ENCODE measurements at regions not wholly inside any gene's neighbourhood (a gene's known extent, or its start where the extent isn't known, plus 50 kb on each side); places are given as distances from the start of the nearest gene placed in this dataset.

DNA sequence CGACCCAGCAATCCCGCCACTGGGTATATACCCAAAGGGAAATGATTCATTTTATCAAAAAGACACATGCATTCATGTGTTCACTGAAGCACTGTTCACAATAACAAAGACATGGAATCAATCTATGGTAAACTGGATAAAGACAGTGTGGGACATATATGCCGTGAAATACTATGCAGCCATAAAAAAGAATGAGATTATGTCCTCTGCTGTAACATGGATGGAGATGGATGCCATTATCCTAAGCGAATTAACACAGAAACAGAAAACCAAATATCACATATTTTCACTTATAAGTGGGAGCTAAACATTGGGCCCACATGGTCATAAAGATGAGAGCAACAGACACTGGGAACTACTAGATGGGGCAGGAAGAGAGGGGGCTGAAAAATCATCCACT lies 345.0 kb downstream of the UQCRFS1 start:
- H3K4me1 ChIP-seq (ENCODE audit: insufficient read depth, insufficient read length) = no peaks in the 10 kb centered on the region
- no peaks in the 10 kb centered on the region for H3K36me3 ChIP-seq (ENCODE audit: insufficient read depth, insufficient read length, low read length)
- no peak for TF ChIP-seq ZNF274 (IDR thresholded peaks at IDR 0.05; ENCODE audit: low read depth, low read length)
- TF ChIP-seq YY1 (IDR thresholded peaks at IDR 0.05; ENCODE audit: insufficient read depth, insufficient read length) = no peak
- TF ChIP-seq SUZ12 (IDR thresholded peaks at IDR 0.05; ENCODE audit: extremely low read depth, insufficient read depth, insufficient read length) = no peak
- no peak for DNase-seq (ENCODE audit: low read depth, low spot score)
- no peak overlapping the region for H3K4me3 ChIP-seq (ENCODE audit: insufficient read length, low read depth)
- H3K9ac ChIP-seq (ENCODE audit: insufficient read length, low read depth) = no peak overlapping the region
- peaks cover 11% of the 10 kb centered on the region; the same call in 1 of the 2 replicates for H3K9me3 ChIP-seq (ENCODE audit: insufficient read depth, low read length)
- no peaks in the 10 kb centered on the region for H3K27me3 ChIP-seq (ENCODE audit: insufficient read depth, insufficient read length)

GRCh38 chr19:28864577-28865042 lies 348.3 kb downstream of the UQCRFS1 start:
- no peaks in the 10 kb centered on the region for H3K9me3 ChIP-seq (ENCODE audit: insufficient read depth, low read length)
- DNase-seq (ENCODE audit: low read depth, low spot score) = no peak
- no peaks in the 10 kb centered on the region for H3K27me3 ChIP-seq (ENCODE audit: insufficient read depth, insufficient read length)
- H3K9ac ChIP-seq (ENCODE audit: insufficient read length, low read depth) = no peak overlapping the region
- H3K4me3 ChIP-seq (ENCODE audit: insufficient read length, low read depth) = no peak overlapping the region
- H3K36me3 ChIP-seq (ENCODE audit: insufficient read depth, insufficient read length, low read length) = no peaks in the 10 kb centered on the region
- no peaks in the 10 kb centered on the region for H3K4me1 ChIP-seq (ENCODE audit: insufficient read depth, insufficient read length)
- TF ChIP-seq YY1 (IDR thresholded peaks at IDR 0.05; ENCODE audit: insufficient read depth, insufficient read length) = no peak
- no peak for TF ChIP-seq SUZ12 (IDR thresholded peaks at IDR 0.05; ENCODE audit: extremely low read depth, insufficient read depth, insufficient read length)
- no peak for TF ChIP-seq ZNF274 (IDR thresholded peaks at IDR 0.05; ENCODE audit: low read depth, low read length)

GRCh38 chr19:28864024-28864503 lies 348.9 kb downstream of the UQCRFS1 start:
- Histone ChIP-seq H3K27me3 (ENCODE audit: insufficient read depth, insufficient read length) (no peaks in the 10 kb centered on the region), H3K9me3 (ENCODE audit: insufficient read depth, low read length) (no peaks in the 10 kb centered on the region), H3K9ac (ENCODE audit: insufficient read length, low read depth) (no peak overlapping the region), H3K4me3 (ENCODE audit: insufficient read length, low read depth) (no peak overlapping the region), H3K36me3 (ENCODE audit: insufficient read depth, insufficient read length, low read length) (no peaks in the 10 kb centered on the region), H3K4me1 (ENCODE audit: insufficient read depth, insufficient read length) (no peaks in the 10 kb centered on the region)
- no peak for DNase-seq (ENCODE audit: low read depth, low spot score)
- no peak for TF ChIP-seq YY1 (IDR thresholded peaks at IDR 0.05; ENCODE audit: insufficient read depth, insufficient read length)
- TF ChIP-seq SUZ12 (IDR thresholded peaks at IDR 0.05; ENCODE audit: extremely low read depth, insufficient read depth, insufficient read length) = no peak

GRCh38 chr19:28862238-28862637 lies 350.7 kb downstream of the UQCRFS1 start:
- Histone ChIP-seq H3K4me3 (ENCODE audit: insufficient read length, low read depth) (no peak overlapping the region), H3K36me3 (ENCODE audit: insufficient read depth, insufficient read length, low read length) (no peaks in the 10 kb centered on the region), H3K27me3 (ENCODE audit: insufficient read depth, insufficient read length) (no peaks in the 10 kb centered on the region), H3K9ac (ENCODE audit: insufficient read length, low read depth) (no peak overlapping the region), H3K9me3 (ENCODE audit: insufficient read depth, low read length) (no peaks in the 10 kb centered on the region), H3K4me1 (ENCODE audit: insufficient read depth, insufficient read length) (no peaks in the 10 kb centered on the region)
- no peak for TF ChIP-seq ZNF274 (IDR thresholded peaks at IDR 0.05; ENCODE audit: low read depth, low read length)
- TF ChIP-seq SUZ12 (IDR thresholded peaks at IDR 0.05; ENCODE audit: extremely low read depth, insufficient read depth, insufficient read length) = no peak
- TF ChIP-seq YY1 (IDR thresholded peaks at IDR 0.05; ENCODE audit: insufficient read depth, insufficient read length) = no peak
- DNase-seq (ENCODE audit: low read depth, low spot score) = no peak

DNA sequence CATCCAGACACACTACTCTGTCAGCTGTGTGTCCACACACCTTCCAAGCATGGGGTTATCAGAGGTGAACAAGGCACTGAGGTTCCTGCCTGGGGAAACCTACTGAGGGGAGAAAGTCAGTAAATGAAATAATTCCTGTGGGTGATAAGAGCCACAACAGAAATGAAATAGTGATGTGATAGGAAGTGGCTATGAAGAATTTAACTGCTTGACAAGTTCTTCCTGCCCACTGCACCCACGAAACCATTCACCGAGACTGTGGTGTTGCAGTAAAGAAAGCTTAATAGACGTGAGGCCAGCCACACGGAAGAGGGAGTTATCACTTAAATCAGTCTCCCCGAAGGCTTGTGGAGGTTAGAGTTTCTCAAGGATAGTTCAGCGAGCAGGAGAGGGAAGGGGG lies 353.1 kb downstream of the UQCRFS1 start:
- Histone ChIP-seq H3K4me1 (ENCODE audit: insufficient read depth, insufficient read length) (no peaks in the 10 kb centered on the region), H3K27me3 (ENCODE audit: insufficient read depth, insufficient read length) (no peaks in the 10 kb centered on the region), H3K9me3 (ENCODE audit: insufficient read depth, low read length) (peaks cover 2% of the 10 kb centered on the region; the same call in 1 of the 2 replicates), H3K4me3 (ENCODE audit: insufficient read length, low read depth) (no peak overlapping the region), H3K9ac (ENCODE audit: insufficient read length, low read depth) (no peak overlapping the region), H3K36me3 (ENCODE audit: insufficient read depth, insufficient read length, low read length) (no peaks in the 10 kb centered on the region)
- no peak for TF ChIP-seq SUZ12 (IDR thresholded peaks at IDR 0.05; ENCODE audit: extremely low read depth, insufficient read depth, insufficient read length)
- no peak for DNase-seq (ENCODE audit: low read depth, low spot score)

GRCh38 chr19:28858933-28859332 lies 354.0 kb downstream of the UQCRFS1 start:
- no peak for DNase-seq (ENCODE audit: low read depth, low spot score)
- H3K36me3 ChIP-seq (ENCODE audit: insufficient read depth, insufficient read length, low read length) = no peaks in the 10 kb centered on the region
- H3K4me1 ChIP-seq (ENCODE audit: insufficient read depth, insufficient read length) = no peaks in the 10 kb centered on the region
- H3K4me3 ChIP-seq (ENCODE audit: insufficient read length, low read depth) = no peak overlapping the region
- H3K9me3 ChIP-seq (ENCODE audit: insufficient read depth, low read length) = peaks cover 11% of the 10 kb centered on the region; the same call in 1 of the 2 replicates
- H3K9ac ChIP-seq (ENCODE audit: insufficient read length, low read depth) = no peak overlapping the region
- TF ChIP-seq YY1 (IDR thresholded peaks at IDR 0.05; ENCODE audit: insufficient read depth, insufficient read length) (no peak), SUZ12 (IDR thresholded peaks at IDR 0.05; ENCODE audit: extremely low read depth, insufficient read depth, insufficient read length) (no peak), ZNF274 (IDR thresholded peaks at IDR 0.05; ENCODE audit: low read depth, low read length) (no peak)
- no peaks in the 10 kb centered on the region for H3K27me3 ChIP-seq (ENCODE audit: insufficient read depth, insufficient read length)

DNA sequence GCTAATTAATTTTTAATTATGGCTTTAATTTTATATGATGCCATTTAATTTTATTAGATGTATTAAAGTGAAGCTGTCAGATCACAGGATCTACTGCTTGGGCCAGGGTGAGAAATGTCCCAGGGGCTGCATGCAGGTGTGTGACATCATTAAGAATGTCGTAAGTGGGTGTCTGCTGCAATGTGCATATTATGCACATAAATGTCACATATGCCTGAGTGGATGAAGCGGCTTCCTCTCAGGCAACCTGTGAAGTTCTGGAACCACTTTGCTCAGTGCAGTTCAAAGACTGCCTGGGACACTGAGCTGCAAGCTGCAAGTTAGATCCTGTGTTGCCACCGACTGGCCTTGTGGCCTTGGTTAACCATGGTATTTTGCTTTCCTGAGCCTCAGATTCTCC lies 355.0 kb downstream of the UQCRFS1 start:
- Histone ChIP-seq H3K4me1 (ENCODE audit: insufficient read depth, insufficient read length) (no peaks in the 10 kb centered on the region), H3K36me3 (ENCODE audit: insufficient read depth, insufficient read length, low read length) (no peaks in the 10 kb centered on the region), H3K9me3 (ENCODE audit: insufficient read depth, low read length) (peaks cover 13% of the 10 kb centered on the region; the same call in 1 of the 2 replicates), H3K9ac (ENCODE audit: insufficient read length, low read depth) (no peak overlapping the region), H3K27me3 (ENCODE audit: insufficient read depth, insufficient read length) (no peaks in the 10 kb centered on the region), H3K4me3 (ENCODE audit: insufficient read length, low read depth) (no peak overlapping the region)
- TF ChIP-seq SUZ12 (IDR thresholded peaks at IDR 0.05; ENCODE audit: extremely low read depth, insufficient read depth, insufficient read length) = no peak
- TF ChIP-seq YY1 (IDR thresholded peaks at IDR 0.05; ENCODE audit: insufficient read depth, insufficient read length) = no peak
- no peak for DNase-seq (ENCODE audit: low read depth, low spot score)

All from NT2/D1 (cell line).